GM06990 (cell line): ENCODE measurements at regions not wholly inside any gene's neighbourhood (a gene's known extent, or its start where the extent isn't known, plus 50 kb on each side); places are given as distances from the start of the nearest gene placed in this dataset.

ENCODE experiments used
- DNase-seq: peaks from one replicate; pipeline ENCODE4 v3.0.0-alpha.2; 2011; ENCODE audit not compliant: insufficient read length; ENCODE audit errors: extremely low read depth
- H3K27me3 ChIP-seq: replicated peaks from 2 replicates; pipeline ENCODE4 v1.6.0; 2011; ENCODE audit warnings: low read length; ENCODE audit not compliant: control insufficient read depth, insufficient read depth
- H3K36me3 ChIP-seq: 2 replicates; pipeline ENCODE4 v1.5.1; 2011; ENCODE audit warnings: low read length; ENCODE audit not compliant: control insufficient read depth, insufficient read depth
- H3K4me3 ChIP-seq: replicated peaks from 2 replicates; pipeline ENCODE4 v1.5.1; 2011; ENCODE audit warnings: low read depth, mild to moderate bottlenecking, control low read depth, low read length
- CTCF ChIP-seq: IDR thresholded peaks from 2 replicates; pipeline ENCODE4 v1.5.1; 2011; ENCODE audit warnings: low read length, control low read depth, mild to moderate bottlenecking, inconsistent platforms; ENCODE audit not compliant: insufficient read depth, poor library complexity, severe bottlenecking

- no peaks in the 10 kb centered on the region for H3K27me3 ChIP-seq
- no peak for TF ChIP-seq CTCF
- H3K36me3 ChIP-seq: no peaks in the 10 kb centered on the region
- no peak overlapping the region for H3K4me3 ChIP-seq
- no peak for DNase-seq
Measured at GRCh38 chr4:126221717-126222340, 907.1 kb downstream of the FAT4 start.

GRCh38 chr4:126223784-126224407, 909.1 kb downstream of the FAT4 start:
- DNase-seq: no peak
- Histone ChIP-seq H3K36me3 (no peaks in the 10 kb centered on the region), H3K4me3 (no peak overlapping the region), H3K27me3 (no peaks in the 10 kb centered on the region)
- peak; percentile 28 for TF ChIP-seq CTCF

GRCh38 chr4:126227428-126227827, 912.7 kb downstream of the FAT4 start:
- Histone ChIP-seq H3K36me3 (no peaks in the 10 kb centered on the region), H3K4me3 (no peak overlapping the region), H3K27me3 (no peaks in the 10 kb centered on the region)
- no peak for TF ChIP-seq CTCF
- no peak for DNase-seq

- no peak for DNase-seq
- no peak overlapping the region for H3K4me3 ChIP-seq
Measured at GRCh38 chr4:126230269-126230668, 915.5 kb downstream of the FAT4 start.

GRCh38 chr4:126233483-126233882, 918.7 kb downstream of the FAT4 start:
- no peak overlapping the region for H3K4me3 ChIP-seq
- TF ChIP-seq CTCF: no peak
- DNase-seq: no peak
- no peaks in the 10 kb centered on the region for H3K36me3 ChIP-seq
- H3K27me3 ChIP-seq: no peaks in the 10 kb centered on the region

More at GRCh38 chr4:126230269-126230668, 915.5 kb downstream of the FAT4 start:
- H3K27me3 ChIP-seq: no peaks in the 10 kb centered on the region
- no peak for TF ChIP-seq CTCF
- no peaks in the 10 kb centered on the region for H3K36me3 ChIP-seq
